GM21390 (cell line): ENCODE measurements at regions not wholly inside any gene's neighbourhood (a gene's known extent, or its start where the extent isn't known, plus 50 kb on each side); places are given as distances from the start of the nearest gene placed in this dataset.
A peak's percentile ranks its signal among the peaks of the same experiment; 100 is the strongest.

Experiments
- ATAC-seq: cut with Tn5 transposase; IDR thresholded peaks from one replicate; pipeline ENCODE4 v1.9.1; 2021; ENCODE audit not compliant: unreplicated experiment

DNA sequence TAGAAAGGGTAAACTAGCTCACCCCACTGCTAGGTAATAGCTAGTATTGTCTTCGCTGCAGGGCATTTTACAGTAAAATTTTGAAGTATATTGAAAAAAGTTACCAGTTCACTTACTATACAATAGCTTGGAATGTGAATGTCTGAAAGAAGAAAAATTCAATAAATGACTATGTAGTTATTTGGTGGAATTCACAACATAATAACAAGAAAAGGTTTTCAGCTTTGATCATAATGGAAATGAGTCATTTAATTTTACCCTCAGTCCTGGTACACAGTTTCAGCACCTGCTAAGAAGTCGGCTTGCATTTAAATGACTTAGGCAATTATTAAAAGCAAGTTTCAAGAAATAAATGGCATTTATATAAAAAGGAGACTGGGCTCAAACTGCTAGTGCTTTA, 90.4 kb downstream of the NUP35 start:
- peak; percentile 73 for ATAC-seq

DNA sequence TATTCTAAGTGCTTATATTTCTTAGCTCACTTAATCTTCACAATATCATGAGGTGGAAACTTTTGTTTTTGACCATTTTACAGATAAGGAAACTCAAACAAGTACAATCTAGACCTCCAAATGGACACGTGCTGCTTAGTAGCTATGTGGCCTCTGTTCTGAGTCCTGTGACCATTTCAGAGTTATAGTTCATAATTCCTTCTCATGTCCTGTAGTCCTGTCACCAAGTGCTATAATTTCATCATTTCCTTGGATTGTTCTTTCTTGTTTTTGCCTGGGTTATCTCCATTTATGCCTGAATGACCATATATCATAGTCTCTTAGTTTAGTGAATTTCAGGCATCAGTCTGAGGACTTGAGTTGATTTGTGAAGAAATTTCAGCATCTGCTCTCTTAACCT, 91.7 kb downstream of the NUP35 start:
- no peak for ATAC-seq

- no peak for ATAC-seq
Observed at GRCh38 chr2:183219888-183220287, 95.6 kb downstream of the NUP35 start.

- ATAC-seq: no peak
Observed at GRCh38 chr2:183222751-183223150, 98.5 kb downstream of the NUP35 start.

DNA sequence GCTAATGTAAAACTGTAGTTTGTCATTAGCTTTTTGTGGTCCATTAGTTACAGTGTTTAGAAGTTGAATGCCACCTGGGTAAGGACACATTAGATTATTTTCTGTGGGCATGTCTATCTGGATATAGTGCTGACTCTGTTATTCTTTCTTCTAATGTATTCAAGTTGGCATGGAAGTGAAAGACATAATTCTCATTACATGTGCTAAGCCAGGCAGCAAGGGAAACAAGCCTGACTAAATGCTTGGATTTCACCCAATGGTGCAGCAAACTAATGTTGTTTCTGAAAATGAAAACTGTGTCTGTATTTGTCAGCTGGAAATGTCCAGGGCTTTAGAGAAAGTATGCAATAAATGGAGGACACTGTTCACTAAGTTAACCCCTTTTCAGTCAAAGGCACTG, 100.7 kb downstream of the NUP35 start:
- no peak for ATAC-seq

- no peak for ATAC-seq
Observed at GRCh38 chr2:183227176-183227575, 102.9 kb downstream of the NUP35 start.

- ATAC-seq: no peak
Observed at GRCh38 chr2:183229386-183229785, 105.1 kb downstream of the NUP35 start.

GRCh38 chr2:183232161-183232865, 108.1 kb downstream of the NUP35 start:
- ATAC-seq: no peak

GRCh38 chr2:183242937-183243336, 118.7 kb downstream of the NUP35 start:
- no peak for ATAC-seq

GRCh38 chr2:183243758-183244157, 119.5 kb downstream of the NUP35 start:
- no peak for ATAC-seq

- ATAC-seq: no peak
Observed at GRCh38 chr2:183244300-183244844, 120.1 kb downstream of the NUP35 start.

DNA sequence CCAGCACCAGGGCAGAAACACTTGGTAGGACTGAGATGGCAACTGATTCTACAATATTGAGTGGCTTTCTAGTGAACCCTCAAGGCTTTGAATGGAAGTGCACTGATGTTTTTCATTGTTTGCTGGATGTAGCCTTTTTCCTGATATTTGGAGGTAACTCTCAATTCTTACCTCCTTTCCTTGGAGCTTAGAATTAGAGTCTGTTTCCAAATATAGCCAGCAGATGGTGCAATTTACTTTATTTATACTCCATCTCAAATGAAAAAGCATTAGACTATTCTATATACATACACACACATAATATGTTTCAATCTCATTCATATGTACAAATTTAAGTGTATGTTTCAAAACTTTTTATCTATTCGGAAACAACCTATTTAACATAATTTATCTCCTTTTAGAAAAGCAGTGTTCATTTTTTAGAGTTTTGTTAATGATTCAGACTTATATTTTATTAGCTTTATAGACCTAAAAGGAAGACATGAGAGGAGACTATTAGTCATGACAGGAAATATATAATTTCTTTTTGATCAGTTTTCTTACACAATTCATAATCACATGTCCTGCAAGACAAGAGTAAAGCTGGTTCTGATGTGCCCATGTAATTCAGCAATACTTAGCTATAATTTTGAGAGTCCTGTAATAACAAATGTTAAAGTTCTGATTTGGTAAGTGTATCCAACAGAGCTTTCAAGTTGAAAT, 124.8 kb downstream of the NUP35 start:
- ATAC-seq: peak; percentile 56

DNA sequence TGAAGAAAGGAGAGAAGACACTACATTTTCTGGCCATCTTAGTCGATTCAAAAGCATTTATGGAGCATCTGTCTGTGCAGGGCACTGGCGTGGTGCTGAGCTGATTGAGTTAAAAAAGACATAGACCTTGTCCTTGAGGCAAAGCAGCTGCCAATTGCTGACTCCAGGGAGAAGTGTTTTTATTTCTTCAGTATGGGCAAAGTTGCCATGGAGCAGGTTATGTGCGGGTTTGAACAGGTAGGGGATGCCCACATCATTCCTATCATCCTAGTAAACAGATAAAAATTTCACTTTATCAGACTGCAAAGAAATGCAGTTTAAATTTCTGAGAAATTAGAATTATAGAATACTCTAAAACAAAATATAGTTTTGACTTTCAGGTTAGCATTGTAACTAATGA, 125.8 kb downstream of the NUP35 start:
- no peak for ATAC-seq

GRCh38 chr2:183250472-183250871, 126.2 kb downstream of the NUP35 start:
- no peak for ATAC-seq

DNA sequence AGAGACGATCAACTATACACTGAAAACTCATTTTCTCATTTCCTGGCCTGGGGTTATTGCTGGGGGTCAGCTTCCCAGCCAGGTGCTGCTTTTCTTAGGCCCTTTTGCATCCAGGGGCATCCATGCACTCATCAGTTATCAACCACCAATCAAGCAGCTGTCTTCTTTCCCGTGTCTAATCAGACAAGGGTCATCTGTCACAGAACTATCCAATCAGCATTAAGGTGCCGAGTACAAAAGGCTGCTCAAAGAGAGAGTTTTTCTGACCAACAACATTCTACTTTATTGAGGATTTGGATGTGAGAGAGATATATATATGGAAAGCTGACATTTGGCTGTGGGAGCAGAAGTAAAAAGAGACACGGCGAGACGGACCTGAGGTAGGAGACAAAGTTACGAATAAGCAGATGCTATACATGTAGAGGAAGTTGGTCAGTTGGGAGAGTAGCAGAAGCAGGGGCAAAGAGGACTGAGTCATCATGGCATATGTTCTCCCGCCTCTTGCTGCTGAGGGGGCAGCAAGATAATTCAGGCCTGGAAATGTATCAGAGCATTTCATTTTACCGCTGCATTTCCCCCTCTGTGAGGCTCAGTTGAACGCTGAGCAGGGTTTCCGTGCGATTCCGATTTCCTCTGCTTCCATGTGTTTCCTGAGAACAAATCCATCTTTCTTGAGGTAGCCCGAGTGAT, 129.3 kb downstream of the NUP35 start:
- no peak for ATAC-seq

GRCh38 chr2:183255411-183255810, 131.2 kb downstream of the NUP35 start:
- no peak for ATAC-seq

DNA sequence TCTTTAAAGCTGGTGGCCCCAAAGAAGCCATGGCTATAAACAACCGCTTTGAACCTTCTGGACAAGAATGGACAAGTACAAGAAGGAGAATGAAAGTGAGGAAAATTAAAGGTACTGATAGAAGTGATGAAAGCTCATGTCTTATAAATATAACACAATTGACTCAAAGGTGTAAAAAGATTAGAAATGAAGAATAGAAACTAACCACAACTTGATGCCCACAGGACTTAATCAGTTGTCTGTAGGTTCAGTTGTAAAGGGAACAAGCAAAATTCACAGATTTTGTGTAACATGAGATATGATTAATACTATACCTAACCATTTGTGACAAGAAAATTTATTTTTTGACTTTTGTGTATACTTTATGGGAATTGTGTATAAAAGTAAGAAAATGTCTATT, 135.7 kb downstream of the NUP35 start:
- ATAC-seq: peak; percentile 57

GRCh38 chr2:183260527-183260926, 136.3 kb downstream of the NUP35 start:
- no peak for ATAC-seq

DNA sequence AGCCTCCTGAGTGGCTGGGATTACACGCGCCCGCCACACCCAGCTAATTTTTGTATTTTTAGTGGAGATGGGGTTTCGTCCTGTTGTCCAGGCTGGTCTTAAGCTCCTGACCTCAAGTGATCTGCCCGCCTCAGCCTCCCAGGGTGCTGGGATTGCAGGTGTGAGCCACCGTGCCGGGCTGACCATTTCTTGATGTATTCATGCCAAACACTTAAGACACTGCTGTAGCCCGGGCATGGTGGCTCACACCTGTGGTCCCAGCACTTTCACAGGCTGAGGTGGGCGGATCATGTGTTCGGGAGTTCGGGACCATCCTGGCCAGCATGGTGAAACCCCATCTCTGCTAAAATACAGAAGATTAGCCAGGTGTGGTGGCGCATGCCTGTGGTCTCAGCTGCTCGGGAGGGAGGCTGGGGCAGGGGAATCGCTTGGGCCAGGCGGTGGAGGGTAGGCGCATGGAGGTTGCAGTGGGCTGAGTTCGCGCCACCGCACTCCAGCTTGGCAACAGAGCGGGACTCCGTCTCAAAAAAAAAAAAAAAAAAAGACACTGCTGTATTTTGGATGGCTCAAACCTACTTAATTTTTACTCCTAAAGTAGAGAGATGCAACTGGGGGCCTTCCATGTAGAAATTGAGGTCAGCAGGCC, 140.8 kb downstream of the NUP35 start:
- ATAC-seq: no peak

- peak; percentile 69 for ATAC-seq
Observed at GRCh38 chr2:183267148-183267827, 143.0 kb downstream of the NUP35 start.

- ATAC-seq: no peak
Observed at GRCh38 chr2:183269956-183270355, 145.7 kb downstream of the NUP35 start.
